NCI-H1092 treated with DMSO at 0.1 percent for 48 hours (cell line): ENCODE measurements at regions not wholly inside any gene's neighbourhood (a gene's known extent, or its start where the extent isn't known, plus 50 kb on each side); places are given as distances from the start of the nearest gene placed in this dataset.

ENCODE experiments used
- DNase-seq: peaks from one replicate; lab custom pipeline; 2025; lab: John Stamatoyannopoulos, UW

GRCh38 chr4:34679228-34679627 lies 1565.1 kb downstream of the ARAP2 start:
- DNase-seq, result no peak

DNA sequence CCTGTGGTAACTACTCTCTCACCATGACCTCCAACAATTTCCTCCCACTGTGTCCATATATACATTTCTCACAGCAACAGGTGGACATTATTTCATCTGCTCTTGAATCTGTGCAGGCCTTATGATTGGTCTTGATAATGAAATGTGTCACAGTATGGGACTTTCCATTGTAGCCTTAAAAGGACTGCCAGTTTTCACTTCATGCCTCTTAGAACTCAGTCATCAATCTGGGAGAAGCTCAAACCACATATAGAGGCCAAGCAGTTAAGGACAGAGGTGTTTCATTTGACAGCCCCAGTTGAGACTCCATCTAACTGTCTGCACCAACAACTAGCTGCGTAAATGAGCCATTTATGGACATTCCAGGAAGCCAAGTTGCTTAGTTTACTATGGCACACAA lies 1534.8 kb downstream of the ARAP2 start:
- no peak for DNase-seq

DNA sequence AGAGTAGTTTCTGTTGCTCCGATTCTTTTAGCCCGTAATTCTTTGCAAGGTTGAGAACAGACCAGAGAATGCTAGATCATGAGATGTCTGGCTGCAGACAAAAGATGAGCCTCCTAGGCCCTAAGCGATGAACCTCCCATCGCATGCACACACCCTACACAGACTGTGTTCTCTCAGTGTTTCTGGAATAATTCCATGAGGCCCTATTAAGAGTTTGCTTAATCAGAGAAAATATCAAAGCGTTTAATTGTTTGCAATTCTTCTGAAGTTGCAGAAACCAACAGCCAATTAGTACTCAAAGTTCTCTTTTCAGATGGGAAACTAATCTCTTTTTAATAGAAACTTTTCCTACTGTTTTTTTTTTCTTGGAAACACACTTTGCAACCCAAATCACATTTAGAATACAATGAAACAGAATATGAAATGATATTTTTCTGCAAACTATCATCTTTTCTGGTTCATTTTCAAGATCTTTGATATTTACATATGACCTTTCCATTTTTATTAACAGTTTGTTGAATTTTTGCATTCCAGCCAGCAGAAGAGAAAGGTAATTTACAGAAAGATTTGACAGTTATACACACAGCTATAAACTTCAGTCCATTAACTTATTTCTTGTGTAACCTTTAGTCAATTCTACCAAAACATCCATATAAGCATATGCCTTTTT lies 1525.6 kb downstream of the ARAP2 start:
- DNase-seq, result no peak

DNA sequence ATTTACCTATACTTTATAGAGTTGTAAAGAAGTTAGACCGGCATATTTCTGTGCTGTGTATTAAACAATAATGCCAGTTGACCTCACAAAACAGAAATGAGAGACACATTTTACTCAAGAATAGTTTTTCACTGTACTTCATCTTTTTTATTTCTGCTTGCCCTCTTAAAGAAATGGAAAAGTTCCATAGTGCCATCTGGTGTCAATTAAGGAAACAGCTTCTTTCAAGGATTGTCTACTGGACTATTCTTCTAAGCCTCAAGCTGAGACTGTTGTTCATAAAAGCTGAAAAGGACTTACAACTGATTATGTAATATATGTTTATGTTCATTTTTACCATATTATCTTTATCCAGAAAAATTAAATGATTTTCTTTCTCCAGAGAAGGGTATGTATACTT lies 1523.7 kb downstream of the ARAP2 start:
- DNase-seq, result peak; percentile 13

DNA sequence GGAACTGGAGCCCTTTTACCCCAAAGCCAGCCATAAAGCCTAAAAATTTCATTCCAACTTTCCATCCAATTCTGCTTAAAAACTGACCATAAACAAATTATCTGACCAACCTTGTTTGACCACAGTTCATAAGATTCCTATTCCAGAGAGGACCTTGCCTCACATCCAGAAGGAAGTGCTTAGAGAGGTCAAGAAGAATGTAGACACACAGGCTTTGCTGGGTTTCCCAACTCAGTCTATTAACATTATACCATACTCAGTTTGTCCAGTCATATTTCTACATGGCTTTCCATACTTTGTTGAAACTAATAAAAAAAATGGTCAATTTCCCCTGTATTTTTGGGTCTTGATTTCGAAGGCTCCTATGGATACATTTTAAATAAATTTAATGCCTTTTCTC lies 1522.5 kb downstream of the ARAP2 start:
- DNase-seq, result no peak

DNA sequence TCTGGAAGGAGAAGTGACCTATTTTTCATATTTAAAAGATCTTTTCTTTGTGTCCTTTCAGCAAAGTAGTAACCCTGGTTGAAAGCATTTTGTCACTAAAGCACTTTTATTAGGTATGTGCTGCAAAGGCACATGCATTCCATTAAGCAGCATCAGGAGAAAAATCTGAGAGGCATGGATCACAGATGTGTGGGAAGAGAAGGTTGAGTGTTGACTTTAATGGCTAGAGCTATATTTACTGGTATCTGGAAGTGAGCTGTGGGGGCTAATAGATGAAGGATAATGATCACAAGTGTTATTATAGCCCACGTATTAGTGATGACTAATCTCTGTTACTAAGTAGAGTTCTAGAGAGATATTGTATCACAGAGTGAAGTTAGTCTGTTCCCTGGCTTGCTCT lies 1520.7 kb downstream of the ARAP2 start:
- DNase-seq, result no peak

DNA sequence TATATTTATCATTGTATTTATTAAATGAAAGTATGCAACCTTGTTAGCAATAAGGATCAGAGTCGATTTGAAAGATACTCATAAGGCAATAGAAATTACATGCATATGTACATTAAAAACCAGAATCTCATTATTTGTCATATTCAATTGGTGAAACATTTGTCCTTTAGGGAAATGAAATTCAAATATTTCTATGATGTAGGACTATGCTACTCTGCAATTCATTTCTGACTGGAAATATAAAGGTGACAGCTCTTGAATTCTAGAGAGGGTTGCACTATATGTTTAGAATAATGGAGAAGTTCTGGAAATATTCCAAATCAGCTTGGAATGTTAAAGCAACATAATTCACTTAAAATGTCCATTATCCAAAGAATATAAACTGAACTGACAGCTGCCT lies 1519.8 kb downstream of the ARAP2 start:
- no peak for DNase-seq

GRCh38 chr4:34731070-34731469 lies 1513.2 kb downstream of the ARAP2 start:
- no peak for DNase-seq

DNA sequence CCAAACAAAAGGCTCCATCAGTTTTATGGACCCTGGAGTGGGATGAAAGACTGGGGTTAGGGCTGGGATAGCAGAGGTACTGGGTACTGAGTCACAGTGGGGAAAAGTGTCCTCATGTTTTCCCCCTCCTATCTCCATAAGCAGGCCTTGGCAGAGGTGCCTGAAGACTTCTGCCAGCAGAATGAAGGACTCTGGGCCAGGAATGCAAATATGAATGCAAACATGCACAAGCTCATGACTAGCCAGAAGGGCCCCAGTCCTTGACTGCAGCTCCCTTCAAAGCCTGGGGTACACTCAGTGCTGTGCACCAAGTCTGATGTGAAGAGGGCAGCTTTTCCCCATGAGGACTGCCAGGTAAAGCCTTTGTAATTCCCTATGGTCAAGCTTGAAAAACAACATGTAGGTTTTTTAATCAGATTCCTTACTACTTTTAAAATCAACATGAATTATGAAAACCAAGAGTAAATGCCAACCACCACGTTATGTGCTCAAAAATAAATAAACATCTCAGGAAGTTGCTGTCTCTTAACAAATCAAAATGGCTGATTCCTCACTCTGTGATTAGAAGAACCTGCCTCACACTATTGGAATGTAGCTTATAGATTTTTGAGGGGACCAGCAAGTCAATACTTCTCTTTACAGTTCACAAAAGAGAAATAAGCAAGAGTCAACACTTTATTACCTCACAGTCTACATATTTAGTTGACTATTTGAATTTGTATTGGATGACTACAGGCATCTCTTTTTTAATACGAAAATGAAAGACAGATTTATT lies 1512.0 kb downstream of the ARAP2 start:
- no peak for DNase-seq

- no peak for DNase-seq
These were observed 1511.0 kb downstream of the ARAP2 start for GRCh38 chr4:34733185-34733941.

DNA sequence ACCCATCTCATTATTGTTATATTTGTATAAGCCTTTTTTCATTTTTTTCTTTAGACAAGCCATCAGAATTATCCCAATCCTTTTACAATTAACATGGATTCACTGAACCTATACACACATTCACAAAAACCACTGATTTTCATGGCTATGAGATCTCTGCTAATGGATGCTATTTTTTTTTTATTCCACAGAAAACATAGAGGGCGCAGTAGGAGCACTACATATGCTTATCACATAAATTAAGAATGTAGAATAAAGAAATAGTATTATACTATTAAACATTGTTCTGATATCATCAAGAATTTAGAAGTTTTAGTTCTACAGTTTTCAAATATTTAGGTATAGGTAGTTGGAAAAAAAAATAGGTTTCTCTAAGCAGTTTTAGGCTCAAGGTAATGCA lies 1477.4 kb downstream of the ARAP2 start:
- peak; percentile 8 for DNase-seq

GRCh38 chr4:34767407-34767806 lies 1476.9 kb downstream of the ARAP2 start:
- no peak for DNase-seq

GRCh38 chr4:34771632-34772031 lies 1472.7 kb downstream of the ARAP2 start:
- DNase-seq, result no peak

- no peak for DNase-seq
These were observed 1454.2 kb downstream of the ARAP2 start for GRCh38 chr4:34790131-34790530.

- no peak for DNase-seq
These were observed 1453.1 kb downstream of the ARAP2 start for GRCh38 chr4:34791209-34791608.

DNA sequence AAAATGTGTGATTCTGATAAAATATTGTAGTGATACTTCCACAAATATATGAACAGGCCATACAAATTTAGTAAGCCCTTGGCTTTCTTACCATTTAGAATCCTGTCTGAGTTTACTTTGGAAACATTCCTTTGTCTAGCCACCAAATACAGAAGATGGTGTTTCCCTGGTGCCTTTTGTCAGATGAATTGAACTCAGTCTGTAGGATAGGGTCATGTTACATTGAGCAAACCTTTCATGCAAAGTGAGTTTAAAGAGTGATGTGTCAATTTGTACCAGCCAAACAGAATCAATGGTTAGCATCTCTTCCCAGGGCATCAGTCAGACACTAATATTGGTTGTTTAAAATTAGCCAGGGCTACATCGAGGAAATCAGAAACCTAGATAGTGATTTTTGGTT lies 1443.4 kb downstream of the ARAP2 start:
- DNase-seq, result peak; percentile 14

DNA sequence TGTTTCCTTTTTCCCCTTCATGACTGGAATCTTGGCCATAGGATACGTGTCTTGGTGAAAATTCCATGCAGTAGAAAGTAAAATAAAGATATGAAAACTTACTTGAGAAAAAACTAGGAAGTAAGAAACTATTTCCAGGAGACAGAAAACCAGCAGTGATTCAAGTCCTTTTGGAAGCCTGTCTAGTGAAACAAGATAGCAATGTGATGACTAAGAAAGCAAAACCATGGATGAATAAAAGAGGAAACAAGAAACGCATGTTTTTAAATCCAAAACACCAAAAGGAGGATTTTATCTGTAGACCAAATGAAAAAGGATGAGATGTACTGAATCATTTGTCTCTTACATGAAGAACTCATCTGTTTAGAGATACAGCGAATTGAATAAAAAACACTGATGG lies 1430.0 kb downstream of the ARAP2 start:
- no peak for DNase-seq

DNA sequence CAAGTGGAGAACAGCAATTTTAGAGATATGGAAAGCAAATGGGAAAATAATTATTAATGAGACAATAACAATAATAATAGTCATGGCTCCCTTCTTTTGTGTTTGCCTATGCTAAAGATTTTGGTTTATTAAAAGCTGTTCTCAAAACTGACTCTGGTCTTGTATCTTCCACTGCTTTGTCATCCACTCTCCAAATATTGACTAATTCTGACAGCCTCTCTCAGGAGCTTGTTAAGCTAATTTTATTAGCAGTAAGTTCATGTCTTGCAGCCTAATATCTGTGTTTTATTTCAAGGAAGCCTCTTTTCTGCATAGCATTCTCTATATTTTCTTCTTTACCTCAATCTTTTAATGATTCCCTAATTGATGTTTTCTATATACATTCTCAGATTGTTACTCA lies 1419.8 kb downstream of the ARAP2 start:
- no peak for DNase-seq

- DNase-seq, result no peak
These were observed 1417.7 kb downstream of the ARAP2 start for GRCh38 chr4:34826660-34827059.

DNA sequence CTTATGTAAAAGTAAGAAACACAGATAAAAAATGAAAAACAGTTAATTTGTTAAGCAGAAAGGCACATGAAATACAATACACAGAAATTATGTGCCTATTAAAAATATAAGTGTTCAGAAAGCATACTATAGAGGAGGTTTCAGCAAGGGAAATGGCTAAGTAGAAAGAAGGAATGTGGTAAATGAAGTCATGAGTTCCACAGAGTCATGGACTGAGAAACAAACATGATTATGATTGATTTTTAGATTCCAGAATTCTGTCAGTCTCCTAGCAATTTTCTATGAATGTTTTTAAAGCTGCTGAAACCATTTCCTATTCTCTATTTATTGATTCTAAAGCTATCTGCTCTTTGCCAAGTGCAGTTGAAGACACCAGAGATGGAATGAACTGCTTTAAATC lies 1398.4 kb downstream of the ARAP2 start:
- no peak for DNase-seq

DNA sequence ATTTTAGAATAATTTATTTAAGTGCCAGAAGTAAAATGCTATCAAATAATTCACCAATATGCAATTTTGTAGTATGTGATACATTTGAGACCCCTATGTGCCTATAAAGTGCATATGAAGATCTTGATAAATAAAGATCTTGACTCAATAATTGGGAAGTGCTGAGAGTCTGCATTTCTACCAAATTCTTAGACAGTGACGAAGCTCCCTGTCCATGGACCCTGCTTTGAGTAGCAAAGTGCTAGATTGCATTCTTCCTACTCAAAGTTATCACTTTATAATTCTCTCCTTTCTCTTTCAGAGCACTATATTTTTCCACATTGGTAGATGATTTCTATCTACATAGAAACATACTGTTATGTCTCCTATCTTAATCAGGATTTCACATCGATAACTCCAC lies 1393.9 kb downstream of the ARAP2 start:
- no peak for DNase-seq

DNA sequence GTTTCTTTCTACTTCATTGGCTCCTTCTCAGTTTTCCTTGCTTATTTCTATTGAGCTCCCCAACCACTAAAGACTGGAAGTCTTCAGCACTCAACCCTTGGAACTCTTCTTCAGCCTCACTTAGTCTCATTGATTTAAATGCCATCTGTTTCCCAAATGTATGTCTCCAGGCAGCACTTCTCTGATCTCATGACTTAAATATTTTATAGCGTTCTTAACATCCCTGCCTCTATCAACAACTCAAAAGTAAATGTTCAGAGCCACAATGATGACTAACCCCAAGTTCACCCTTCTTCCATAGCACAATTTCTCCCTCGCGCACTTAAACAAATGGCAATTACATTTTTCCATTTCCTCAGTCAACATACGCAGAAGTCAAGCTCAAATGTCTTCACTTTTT lies 1393.3 kb downstream of the ARAP2 start:
- DNase-seq, result no peak

- no peak for DNase-seq
These were observed 1392.9 kb downstream of the ARAP2 start for GRCh38 chr4:34851411-34851810.
